Right cardiac atrium (tissue), 5 donors: ENCODE measurements at regions not wholly inside any gene's neighbourhood (a gene's known extent, or its start where the extent isn't known, plus 50 kb on each side); places are given as distances from the start of the nearest gene placed in this dataset.
"Not testable (repeated sequence)": the region's sequence is repeated elsewhere in the genome, so short reads cannot be mapped to it uniquely, and the experiment has no call there.

Experiments
- ATAC-seq, 2 donors: fragments of 200-7000 bp; cut with Tn5 transposase; one replicate each; pipeline versions ENCODE4 v1.8.0 to v1.9.1; 2020; ENCODE audit warnings: moderate library complexity in 2 of 2, mild to moderate bottlenecking in 1 of 2
- DNase-seq, 3 donors: peaks; one replicate each; pipeline ENCODE4 v3.0.0-alpha.2; 2020
- H3K27ac ChIP-seq: one replicate; pipeline ENCODE4 v1.5.1; 2013; ENCODE audit warnings: mild to moderate bottlenecking, low read length, control low read depth, moderate library complexity
- H3K27me3 ChIP-seq: one replicate; pipeline ENCODE4 v1.6.1; 2013; ENCODE audit not compliant: control insufficient read depth, insufficient read depth
- H3K4me1 ChIP-seq: one replicate; pipeline ENCODE4 v1.6.1; 2013; ENCODE audit warnings: low read length; ENCODE audit not compliant: control insufficient read depth, insufficient read depth
- H3K4me3 ChIP-seq: one replicate; pipeline ENCODE4 v1.5.1; 2013; ENCODE audit warnings: low read length, control low read depth
- H3K9me3 ChIP-seq: one replicate; pipeline ENCODE4 v1.6.1; 2013; ENCODE audit warnings: low read length; ENCODE audit not compliant: control insufficient read depth
- WGBS: extraction: QIAGEN DNeasy Blood & Tissue Kit; methylation state at CpG from one replicate; pipeline ENCODE4 v1.1.7; 2013; 5-methylcytosine and 5-hydroxymethylcytosine counted together
- intact Hi-C, 4 donors: fragments of 100-400 bp; cut with DNase I; formaldehyde crosslinking; loops; one replicate each; pipeline versions ENCODE4 v1.11.0 to v1.14.0; 2022 to 2023
- donor health status: healthy with polysubstance abuse.
- donor health status: DM: no; HTN: yes; CAD: no.
- donor health status: DM: no; HTN: no; CAD: no.
- donor health status: DM: no; HTN: yes; CAD: no; lungs with severe emphysema.
- donor health status: DM: yes; HTN: yes; CAD: no.

DNA sequence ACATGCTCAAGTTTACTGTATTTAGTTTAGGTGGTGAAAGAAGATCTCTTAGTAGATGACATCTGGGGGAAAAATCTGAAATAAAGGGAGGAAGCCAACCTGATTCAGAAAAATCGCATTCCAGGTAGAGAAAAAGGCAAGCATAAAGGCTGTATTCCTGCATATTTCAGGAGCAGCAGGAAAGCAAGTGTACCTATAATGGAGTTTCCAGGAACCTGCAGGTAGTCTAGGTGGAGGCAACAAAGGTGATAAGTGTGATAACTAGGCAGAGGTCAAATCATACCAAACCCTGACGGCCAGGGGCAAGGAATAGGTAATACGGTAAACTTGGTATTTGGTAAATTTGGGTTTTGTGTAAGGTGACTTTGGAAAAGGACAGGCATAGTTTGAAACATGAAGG lies 132.8 kb upstream of the GOT2 start:
- no peaks in the 10 kb centered on the region for H3K27me3 ChIP-seq
- H3K9me3 ChIP-seq = no peaks in the 10 kb centered on the region
- H3K4me3 ChIP-seq = no peak overlapping the region
- ATAC-seq (no peak), DNase-seq (no peak)
- intact Hi-C loops = no loop called here
- 89% methylated on average over 3 of the region's 3 CpGs for WGBS
- H3K27ac ChIP-seq = no peak overlapping the region
- H3K4me1 ChIP-seq = no peaks in the 10 kb centered on the region

DNA sequence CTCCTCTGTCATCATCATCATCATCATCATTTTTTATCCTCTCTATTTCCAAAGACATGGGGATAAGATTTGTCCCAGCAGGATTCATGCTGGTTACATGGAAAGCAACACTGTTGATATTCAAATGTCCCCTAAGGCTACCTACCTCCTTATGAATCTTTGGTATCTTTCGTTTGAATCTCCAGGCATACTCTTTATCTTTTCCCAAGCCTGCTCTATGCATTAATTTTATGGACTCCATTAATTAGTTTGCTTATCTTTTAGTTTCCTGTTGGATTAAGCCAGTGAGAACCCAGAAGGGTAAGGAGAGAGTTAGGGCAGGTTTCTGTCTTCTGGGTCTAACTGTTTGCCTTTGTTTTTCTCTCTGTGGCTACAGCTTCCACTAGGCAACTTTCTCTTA lies 129.6 kb upstream of the GOT2 start:
- WGBS = 66% methylated on average over 1 of the region's 1 CpG
- no peak for ATAC-seq

DNA sequence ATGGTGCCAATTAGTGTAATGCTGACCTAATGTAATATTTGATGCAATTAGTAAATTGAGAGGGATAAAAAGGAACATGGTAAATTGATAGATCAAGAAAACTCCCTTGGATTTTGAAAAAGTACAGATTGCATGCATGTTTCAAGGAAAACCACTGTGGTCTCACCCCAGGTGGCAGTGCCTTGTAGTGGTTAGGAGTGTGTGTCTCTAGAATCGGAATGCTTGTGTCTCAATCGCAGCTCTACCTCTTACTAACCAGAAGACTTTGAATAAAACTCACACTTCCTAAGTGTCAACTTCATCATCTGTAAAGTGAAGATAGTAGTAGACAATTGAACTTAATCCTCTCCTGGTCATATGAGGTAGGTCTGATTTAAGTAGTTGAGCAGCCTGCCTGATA lies 128.9 kb upstream of the GOT2 start:
- intact Hi-C loops = no loop called here
- H3K27me3 ChIP-seq = no peaks in the 10 kb centered on the region
- ATAC-seq (no peak), DNase-seq (no peak)
- 87% methylated on average over 2 of the region's 2 CpGs for WGBS
- no peaks in the 10 kb centered on the region for H3K9me3 ChIP-seq
- no peaks in the 10 kb centered on the region for H3K4me1 ChIP-seq
- no peak overlapping the region for H3K4me3 ChIP-seq
- H3K27ac ChIP-seq = no peak overlapping the region

More for the DNA sequence above, 129.6 kb upstream of the GOT2 start:
- Histone ChIP-seq H3K4me3 (no peak overlapping the region), H3K4me1 (no peaks in the 10 kb centered on the region), H3K9me3 (no peaks in the 10 kb centered on the region), H3K27ac (no peak overlapping the region), H3K27me3 (no peaks in the 10 kb centered on the region)
- intact Hi-C loops = no loop called here
- DNase-seq = no peak

DNA sequence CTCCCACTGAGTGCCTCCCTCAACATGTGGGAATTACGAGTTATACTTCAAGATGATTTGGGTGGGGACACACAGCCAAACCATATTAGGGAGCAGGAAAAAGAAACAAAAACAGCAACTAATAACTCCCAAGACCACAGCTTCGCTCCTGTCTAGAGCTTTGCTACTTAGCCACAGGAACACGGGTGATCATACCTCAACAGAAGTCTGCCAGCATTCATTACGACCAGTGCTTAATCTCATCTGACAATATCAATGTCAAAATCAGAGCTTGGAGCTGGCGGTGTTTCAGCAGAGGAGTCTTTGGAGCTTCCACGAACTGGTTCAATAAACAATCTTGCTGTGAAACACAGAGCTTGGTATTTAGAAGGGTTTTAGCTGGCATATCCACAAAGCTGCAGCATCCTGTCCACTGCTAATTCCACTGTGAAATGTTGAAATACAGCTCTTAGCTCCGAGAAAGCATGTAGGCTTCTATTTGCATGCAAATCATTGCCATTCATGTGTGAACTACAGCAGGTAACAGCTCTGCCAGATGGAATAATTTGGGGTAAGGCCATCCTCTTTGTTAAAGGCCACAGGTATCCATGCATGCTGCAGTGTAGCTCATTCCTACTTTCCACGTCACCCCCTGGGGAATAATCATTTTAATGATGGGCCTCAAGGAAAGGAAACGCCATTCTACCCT lies 128.4 kb upstream of the GOT2 start:
- no peak overlapping the region for H3K27ac ChIP-seq
- no peaks in the 10 kb centered on the region for H3K9me3 ChIP-seq
- 59% methylated on average over 9 of the region's 9 CpGs for WGBS
- H3K27me3 ChIP-seq = no peaks in the 10 kb centered on the region
- ATAC-seq = no peak
- intact Hi-C loops = no loop called here
- DNase-seq = no peak
- H3K4me1 ChIP-seq = no peaks in the 10 kb centered on the region
- H3K4me3 ChIP-seq = no peak overlapping the region

DNA sequence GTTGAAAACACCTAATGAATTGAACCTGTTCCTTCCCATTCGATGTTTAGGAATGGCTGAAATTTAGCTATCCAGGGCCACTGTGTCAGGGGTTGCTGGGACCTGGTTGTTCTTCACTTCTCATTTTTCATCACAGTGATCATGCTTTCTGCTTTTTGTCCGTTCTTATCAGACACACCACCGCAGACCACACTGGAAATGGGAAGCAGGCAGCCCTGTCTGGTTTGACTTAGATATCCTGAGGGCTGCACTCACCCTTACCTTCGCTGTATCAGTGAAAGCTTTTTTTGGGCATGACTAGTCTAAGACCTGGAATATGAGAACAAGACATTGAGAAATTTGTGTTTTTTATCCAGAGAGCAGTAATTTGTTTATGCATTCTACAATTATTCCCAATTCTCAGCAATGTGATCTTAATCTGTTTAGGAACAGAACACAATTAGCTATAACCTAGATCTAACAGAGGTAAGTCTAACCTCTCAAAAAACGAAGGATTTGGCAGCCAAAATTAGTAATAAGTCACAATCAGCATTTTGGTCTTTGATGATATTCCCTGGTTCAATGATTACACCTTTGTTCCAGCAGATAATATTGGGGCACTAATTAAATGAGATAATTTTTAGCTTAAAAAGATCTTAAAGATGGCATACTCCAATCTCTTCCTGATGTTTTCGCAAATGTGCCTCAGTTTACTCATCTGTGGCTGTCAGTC lies 126.0 kb upstream of the GOT2 start:
- intact Hi-C loops = no loop called here
- WGBS = 43% methylated on average over 6 of the region's 6 CpGs
- no peak overlapping the region for H3K27ac ChIP-seq
- no peak overlapping the region for H3K4me3 ChIP-seq
- no peaks in the 10 kb centered on the region for H3K27me3 ChIP-seq
- H3K9me3 ChIP-seq = no peaks in the 10 kb centered on the region
- H3K4me1 ChIP-seq = no peaks in the 10 kb centered on the region
- no peak for ATAC-seq
- DNase-seq = no peak

DNA sequence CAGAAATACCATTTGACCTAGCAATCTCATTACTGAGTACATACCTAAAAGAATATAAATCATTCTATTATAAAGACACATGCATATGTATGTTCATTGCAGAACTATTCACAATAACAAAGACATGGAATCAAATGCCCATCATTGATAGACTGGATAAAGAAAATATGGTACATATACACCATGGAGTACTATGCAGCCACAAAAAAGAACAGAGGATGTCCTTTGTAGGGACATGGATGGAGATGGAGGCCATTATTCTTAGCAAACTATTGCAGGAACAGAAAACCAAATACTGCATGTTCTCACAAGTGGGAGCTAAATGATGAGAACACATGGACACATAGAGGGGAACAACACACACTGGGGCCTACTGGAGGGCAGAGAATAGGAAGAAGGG lies 124.5 kb upstream of the GOT2 start:
- H3K27ac ChIP-seq, H3K27me3 ChIP-seq, ATAC-seq, DNase-seq, H3K4me1 ChIP-seq, H3K9me3 ChIP-seq, H3K4me3 ChIP-seq, intact Hi-C loops: not testable (repeated sequence)

DNA sequence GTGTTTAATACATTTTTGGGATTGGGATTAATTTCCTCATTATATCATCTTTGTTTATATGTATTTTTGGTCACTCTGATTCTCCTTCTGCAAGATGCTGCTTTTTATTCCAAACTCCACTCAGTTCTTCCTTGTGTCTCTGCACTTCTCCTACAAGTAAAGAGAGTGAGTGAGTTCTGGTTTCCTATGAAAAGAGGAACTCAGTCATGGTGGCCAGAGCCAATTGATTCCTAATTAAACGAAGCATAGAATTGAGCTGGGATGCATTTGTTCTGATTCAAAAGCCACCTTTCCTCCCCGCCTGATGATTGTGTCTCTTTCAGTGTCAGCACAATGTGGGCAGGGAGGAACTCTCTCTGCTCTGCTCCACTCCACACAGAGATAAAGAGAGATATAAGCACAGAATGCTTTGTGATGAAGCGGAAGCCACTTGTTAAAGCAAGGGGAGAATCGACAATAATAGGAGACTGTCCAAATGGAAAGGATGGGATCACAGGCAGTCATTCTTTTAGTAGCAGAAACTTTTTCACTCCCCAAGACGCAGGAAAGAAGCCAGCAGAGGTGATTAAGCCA lies 121.3 kb upstream of the GOT2 start:
- peak overlapping the region; percentile 12 for H3K4me3 ChIP-seq
- DNase-seq (no peak), ATAC-seq (no peak)
- no peak overlapping the region for H3K27ac ChIP-seq
- intact Hi-C loops = no loop called here
- 24% methylated on average over 5 of the region's 5 CpGs for WGBS
- H3K4me1 ChIP-seq = no peaks in the 10 kb centered on the region
- H3K9me3 ChIP-seq = no peaks in the 10 kb centered on the region
- H3K27me3 ChIP-seq = no peaks in the 10 kb centered on the region

DNA sequence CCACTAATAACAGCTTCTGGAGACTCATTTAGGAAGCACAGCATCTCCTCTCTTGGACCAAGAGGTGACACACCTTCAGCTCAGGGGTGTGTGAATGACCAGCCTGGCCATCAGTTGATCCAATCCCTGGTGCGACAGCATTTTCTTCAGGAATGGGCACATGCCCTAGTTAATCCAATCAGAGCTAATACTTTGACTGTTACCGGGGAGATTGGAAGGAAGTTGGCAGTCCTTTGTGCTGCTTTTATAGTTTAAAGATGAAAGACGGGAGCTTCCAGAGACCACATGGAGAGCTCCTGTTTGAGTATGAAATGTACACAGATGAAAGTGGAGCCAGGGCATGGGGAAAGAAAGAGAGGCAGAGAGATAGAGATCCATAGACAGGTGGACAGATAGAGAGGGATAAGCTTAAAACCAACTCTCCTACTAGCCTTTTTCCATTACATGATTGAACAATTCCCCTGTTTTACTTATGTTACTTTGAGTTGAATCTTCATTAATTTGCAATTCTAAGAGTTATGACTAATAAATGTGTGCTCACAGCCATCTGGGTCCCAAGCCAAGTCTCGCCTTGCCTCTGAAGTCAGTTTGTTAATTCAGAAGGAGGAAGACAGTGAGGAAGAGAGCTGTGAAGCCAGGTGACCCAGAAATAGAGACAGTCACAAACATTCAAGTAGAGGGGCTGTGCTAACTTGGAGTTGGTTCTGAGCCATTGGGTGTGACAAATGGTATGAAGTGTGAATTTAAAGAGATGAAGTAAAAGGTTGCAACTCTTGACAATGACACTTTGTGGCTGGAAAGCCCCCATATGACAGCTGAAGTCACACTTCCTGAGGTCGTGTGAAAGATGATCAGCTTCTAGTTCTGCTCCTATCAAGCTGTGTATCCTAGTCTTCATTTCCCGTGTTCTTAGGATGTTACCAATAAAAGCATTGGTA lies 120.0 kb upstream of the GOT2 start:
- WGBS = 65% methylated on average over 6 of the region's 6 CpGs
- DNase-seq (no peak), ATAC-seq (no peak)
- no peak overlapping the region for H3K4me3 ChIP-seq
- no peaks in the 10 kb centered on the region for H3K4me1 ChIP-seq
- no peaks in the 10 kb centered on the region for H3K27me3 ChIP-seq
- H3K9me3 ChIP-seq = no peaks in the 10 kb centered on the region
- intact Hi-C loops = no loop called here
- H3K27ac ChIP-seq = no peak overlapping the region

DNA sequence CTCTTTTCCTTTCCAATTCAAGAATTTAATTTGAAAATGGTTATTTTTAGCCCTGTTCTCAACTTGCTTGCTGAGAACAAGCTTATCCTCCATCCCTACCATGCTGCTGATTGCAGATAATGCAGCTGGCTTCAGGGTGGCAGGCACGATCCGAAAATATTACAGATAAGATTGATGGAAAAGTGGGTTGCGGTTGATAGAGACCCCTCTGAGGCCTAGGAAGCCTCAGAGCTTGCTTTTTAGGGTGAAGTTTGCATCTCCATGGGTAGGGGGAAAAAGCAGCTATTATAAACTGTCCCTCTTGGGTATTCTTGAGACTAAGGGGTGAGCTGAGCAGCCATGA lies 116.5 kb upstream of the GOT2 start:
- DNase-seq = no peak
- Histone ChIP-seq H3K4me3 (no peak overlapping the region), H3K27me3 (no peaks in the 10 kb centered on the region), H3K27ac (no peak overlapping the region), H3K4me1 (no peaks in the 10 kb centered on the region), H3K9me3 (no peaks in the 10 kb centered on the region)
- intact Hi-C loops = no loop called here
- 36% methylated on average over 3 of the region's 3 CpGs for WGBS
- no peak for ATAC-seq

DNA sequence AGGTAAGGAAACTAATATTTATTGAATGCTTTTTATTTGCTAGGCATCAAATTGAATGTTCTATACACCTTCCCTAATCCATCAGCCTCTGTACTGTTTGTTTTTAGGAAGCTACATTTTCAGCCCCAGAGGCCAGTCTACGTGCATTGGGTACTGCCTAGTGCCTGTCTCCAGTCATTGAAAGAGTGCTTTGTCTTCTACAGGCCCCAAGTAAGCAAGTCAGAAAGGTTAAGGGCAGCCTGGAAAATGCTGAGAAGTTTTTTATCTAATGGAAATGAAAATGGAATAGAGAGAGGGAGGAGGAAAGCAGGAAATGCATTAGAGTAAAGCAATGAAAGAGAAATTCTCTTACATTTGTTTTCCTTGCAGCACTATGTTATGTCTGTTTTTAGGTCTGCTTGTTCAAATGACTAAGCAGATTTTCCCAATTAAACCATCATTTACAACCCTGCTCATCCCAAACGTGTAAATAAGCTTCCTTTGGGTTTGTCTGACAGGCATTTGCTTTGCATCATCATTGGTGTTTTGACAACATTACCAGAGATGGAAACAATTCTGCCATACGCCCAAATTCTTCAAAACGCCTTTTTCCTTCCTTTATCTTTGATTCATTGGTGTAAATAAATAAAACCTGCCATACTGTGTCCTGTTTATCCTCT lies 116.0 kb upstream of the GOT2 start:
- intact Hi-C loops = no loop called here
- no peaks in the 10 kb centered on the region for H3K9me3 ChIP-seq
- 48% methylated on average over 4 of the region's 4 CpGs for WGBS
- H3K4me1 ChIP-seq = no peaks in the 10 kb centered on the region
- H3K27ac ChIP-seq = no peak overlapping the region
- ATAC-seq (no peak), DNase-seq (no peak)
- H3K27me3 ChIP-seq = no peaks in the 10 kb centered on the region
- no peak overlapping the region for H3K4me3 ChIP-seq

DNA sequence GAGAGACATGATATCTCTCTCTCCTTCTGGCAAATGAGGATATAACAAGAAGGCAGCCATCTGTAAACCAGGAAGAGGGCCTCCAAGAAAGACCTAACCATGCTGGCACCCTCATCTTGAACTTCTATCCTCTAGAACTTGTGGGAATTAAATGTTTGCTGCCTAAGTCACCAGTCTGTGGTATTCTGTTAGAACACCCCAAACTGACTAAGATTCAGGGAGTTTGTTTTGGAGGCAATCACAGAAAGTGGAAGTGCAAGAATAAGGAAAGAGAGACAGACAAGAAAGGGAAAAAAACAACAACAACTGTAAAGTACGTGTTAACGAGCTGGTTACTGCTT lies 114.5 kb upstream of the GOT2 start:
- no peak overlapping the region for H3K4me3 ChIP-seq
- H3K9me3 ChIP-seq = no peaks in the 10 kb centered on the region
- H3K4me1 ChIP-seq = no peaks in the 10 kb centered on the region
- no peak for DNase-seq
- intact Hi-C loops = no loop called here
- H3K27me3 ChIP-seq = no peaks in the 10 kb centered on the region
- H3K27ac ChIP-seq = no peak overlapping the region
- 91% methylated on average over 2 of the region's 2 CpGs for WGBS
- ATAC-seq = no peak
